NOMO-1 (cell line): ENCODE measurements at regions not wholly inside any gene's neighbourhood (a gene's known extent, or its start where the extent isn't known, plus 50 kb on each side); places are given as distances from the start of the nearest gene placed in this dataset.

Experiments used
- DNase-seq, 2 experiments: peaks; one replicate each; lab custom pipeline; 2025; ENCODE audit not compliant: unreplicated experiment in 2 of 2; lab: John Stamatoyannopoulos, UW

DNA sequence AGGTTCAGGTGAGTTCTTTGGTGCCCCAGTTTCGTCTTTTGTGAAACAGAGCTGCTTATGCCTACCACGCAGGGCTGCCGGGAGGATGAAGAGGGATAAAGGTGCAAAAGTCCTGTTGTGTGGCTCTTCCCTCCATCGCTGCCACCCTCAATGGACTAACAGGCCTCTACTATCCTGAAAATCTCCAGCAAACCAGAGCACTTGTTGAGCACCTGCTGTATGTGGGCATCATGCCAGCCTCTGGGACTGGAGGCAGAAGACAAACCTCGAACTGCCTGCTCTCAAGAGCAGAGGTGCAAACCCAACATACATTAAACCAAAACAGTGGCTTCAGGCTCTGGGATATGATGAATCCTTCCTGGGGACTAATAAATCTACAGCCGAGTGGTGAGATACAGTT lies 174.1 kb downstream of the ACTL8 start:
- no peak for DNase-seq

DNA sequence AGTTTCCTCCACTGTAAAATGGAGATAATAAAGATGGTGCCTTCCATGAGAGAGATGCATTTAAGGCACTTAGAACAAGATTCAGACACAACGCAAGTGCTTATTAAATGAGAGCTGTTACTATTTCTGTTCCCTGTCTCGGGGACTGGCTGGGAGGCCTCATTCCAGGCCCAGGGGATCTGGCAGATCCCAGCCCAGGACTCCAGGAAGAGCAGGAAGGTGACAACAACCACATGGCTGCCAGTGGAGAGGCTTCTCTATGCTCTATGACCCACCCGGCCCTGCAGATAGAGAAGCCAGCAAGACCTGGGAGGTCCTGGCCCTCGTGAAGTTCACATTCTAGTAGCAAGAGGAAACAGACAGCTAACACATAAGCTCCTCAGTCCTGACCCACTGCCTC lies 175.5 kb downstream of the ACTL8 start:
- no peak for DNase-seq

DNA sequence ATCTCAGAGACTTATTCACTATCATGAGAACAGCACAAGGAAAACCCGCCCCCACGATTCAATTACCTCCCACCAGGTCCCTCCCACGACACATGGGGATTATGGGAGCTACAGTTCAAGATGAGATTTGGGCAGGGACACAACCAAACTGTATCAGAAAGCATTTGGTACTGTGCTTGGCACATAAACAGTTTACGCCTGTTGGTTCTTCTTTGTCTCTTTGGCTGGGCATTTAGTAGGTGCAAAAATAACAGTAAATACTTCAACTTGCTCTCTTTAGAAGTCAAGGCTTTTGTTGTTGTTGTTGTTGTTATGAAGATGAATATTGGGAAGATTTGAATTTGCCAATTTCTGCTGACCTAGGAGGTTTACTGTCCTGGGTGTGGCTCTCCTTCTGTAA lies 175.4 kb upstream of the IGSF21 start:
- no peak for DNase-seq

DNA sequence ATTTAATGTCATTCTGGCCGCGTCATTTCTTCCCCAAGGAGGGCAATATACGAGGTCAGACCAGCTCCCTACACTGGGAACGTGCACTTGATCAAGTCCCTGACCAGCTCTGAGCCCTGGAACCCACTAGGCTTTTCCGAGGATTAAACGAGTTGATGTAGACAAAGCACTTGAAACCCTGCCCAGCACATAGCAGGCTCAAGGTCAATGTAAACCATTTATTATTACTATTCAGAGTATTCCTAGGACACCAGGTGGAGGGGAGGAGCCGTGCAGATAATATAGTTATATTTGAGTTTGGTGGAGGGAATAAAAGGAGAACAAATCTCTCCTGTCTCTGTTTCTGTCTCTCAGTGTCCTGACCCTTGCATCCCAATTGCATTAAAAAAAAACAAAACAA lies 174.1 kb upstream of the IGSF21 start:
- no peak for DNase-seq

DNA sequence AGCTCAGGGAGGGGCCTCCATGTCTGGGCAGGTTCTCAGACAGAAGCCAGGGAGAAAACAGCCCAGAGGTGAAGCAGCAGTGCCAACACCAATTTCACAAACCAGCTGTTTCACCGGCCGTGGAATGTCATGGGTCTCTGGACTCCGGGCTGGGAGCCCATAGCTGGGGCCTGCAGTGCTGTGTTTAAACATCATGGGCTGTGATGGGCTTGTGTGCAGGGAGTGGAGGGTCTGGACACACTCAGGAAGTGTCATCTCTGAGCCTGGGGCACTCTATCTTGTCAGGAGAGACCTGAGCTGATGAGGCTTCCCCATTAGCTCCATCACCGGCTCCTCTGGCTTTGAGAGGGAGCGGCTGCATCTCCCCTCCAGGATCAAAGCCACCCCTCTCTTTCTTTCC lies 173.6 kb upstream of the IGSF21 start:
- no peak for DNase-seq

DNA sequence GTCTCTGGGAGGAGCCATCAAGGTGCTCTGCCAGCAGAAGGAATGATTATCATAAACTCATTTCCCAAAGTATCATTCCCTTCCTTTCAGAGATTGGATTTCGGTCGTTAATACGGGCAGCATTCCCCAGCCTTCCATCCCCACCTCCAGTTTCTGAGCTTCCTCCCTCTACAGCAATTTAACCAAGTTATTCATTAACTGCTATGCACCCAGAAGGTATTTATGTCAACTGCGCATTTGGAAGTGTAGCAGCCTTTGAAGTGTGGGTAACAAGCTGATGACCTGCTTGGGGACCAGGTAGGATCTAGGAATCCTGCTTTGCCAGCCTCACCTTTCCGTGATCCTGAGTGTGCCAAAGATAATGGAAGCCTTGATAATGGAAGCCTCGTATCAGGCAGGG lies 172.4 kb upstream of the IGSF21 start:
- no peak for DNase-seq

DNA sequence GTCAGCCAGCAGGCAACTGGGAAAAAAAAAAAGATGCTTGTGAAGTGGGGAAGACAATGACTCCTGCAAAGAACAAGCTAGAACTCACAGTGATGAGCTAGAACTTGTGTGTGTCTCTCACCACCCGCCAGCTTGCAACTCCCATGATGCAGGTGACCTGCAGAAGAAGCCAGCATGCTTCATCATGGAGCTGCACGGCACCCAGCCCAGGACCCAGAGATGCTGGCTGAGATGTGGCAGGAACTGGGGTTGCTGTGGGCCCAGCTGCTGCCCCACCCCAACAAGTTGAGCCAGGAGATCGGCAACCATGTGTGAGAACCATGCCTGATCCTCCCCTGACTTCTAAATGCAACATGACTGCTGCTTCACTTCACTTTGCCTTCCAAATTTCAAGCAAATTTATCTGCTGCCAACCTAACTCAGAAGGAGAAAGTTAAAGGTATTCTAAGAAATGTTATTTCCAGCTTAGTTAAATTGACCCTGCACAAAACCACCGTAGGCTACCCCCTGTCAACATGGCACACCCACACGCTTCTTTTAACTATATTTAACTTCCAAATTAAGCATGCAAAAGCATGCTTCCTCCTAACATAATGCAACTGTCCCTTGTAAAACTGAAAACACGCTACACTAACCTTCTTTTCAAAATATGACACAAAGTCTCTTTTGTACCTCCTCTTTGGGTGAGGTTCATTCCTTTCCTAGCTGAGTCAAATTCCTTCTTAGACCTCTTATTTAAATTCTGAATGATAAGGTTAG lies 166.0 kb upstream of the IGSF21 start:
- DNase-seq, result no peak

DNA sequence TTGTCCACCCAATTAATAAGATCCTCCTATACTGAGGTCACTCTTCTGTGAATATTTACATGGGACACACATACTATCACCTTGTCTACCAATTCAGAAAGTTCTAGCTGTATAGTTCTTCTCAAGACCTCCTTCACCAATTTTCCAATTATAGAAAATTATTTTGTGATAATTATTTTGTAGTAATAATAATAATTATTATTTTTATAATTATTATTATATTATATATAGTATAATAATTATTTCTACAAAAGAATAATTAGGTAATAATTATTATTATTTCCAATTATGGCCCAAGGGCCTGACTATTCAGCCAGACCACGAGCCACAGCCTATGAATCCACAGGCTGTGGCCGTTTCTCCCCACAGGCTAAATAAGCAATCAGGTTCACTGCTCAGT lies 164.1 kb upstream of the IGSF21 start:
- no peak for DNase-seq

DNA sequence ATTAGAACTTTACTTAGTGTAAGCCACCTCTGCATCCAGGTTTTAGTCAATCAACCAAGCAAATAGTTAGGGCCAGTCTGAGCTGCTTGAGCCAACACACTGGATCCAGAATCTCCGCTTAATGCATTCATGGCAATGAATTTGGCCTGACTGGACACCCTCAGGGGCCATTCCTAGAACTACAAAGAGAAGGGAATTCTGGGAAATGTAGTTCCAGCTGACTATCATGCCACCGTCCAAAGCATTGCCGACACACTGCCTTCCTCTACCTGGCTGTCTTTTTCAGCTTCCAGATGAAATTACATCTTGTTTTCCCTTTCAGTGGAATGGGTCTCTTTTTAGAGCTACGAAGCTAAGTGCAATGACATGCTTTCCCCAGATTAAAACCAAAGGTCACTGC lies 163.0 kb upstream of the IGSF21 start:
- no peak for DNase-seq

DNA sequence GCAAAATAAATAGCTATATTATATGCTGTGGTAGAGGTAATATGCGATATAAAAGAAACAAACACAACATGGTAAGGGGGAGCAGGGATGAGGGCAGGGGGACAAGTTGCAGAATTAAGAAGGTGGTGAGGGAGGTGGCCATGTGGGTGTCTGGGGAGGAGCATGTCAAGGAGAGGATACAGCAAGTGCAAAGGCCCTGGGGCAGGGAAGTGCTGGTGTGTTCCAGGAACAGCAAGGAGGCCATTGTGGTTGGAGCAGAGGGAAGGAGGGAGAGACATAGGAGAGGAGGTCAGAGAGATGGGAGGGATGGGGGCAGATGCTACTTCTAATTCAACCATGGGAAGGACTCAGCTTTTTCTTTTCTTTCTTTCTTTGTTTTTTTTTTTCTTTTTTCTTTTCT lies 161.2 kb upstream of the IGSF21 start:
- no peak for DNase-seq

DNA sequence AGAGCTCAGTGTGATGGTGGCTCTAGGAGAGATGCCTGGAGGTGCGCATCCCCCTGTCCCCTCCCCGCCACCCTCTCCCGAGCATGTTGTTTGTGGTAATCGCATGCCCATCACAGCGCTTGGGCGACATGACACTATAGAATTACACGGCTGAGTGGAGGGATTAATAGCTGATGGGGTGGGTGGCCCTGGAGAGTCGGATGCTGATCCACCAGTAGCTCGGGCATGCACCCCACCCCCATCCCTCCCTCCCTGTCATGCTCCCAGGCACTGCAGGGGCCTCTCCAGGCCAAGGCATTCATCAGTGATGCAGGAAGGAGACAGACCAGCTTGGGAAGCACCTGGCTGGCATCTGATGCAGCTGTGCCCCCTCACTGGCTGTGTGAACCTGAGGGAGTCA lies 159.0 kb upstream of the IGSF21 start:
- no peak for DNase-seq

DNA sequence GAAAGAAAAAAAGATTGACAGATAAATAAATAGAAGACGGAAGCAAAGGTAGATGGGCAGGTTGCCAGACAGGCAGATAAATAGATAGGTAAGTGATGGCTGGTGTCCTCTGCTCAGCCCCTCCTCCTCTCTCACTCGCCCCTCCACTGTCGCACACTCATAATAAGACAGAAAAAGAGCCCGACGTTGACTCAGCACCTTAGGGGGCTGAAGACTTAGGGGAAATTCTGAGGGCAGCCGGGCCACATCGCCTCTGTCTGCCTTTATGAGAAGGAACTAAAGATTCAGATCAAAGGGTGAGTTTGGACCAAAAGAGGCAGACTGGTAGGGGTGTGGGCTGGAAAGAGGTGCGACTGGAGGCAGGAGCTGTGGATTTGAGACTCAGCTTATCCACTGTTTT lies 158.1 kb upstream of the IGSF21 start:
- no peak for DNase-seq

DNA sequence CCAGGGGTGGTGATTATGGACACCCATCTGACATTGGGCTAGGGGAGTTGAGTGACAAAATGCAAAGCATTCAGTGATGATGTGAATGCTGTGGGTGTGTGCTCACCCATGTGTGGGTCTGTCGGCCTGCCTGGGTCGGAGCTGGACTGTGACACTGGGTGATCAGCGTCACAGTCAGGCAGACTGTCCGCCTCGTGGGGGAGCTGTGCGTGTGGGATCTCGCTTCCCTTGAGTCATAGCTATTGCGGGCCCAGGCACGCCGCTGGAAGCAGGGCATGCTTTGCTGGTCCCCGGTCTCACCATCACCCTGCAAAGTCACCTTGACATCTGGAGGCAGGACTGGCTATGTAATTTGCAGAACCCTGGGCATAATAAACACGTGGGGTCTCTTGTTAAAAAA lies 156.9 kb upstream of the IGSF21 start:
- DNase-seq, result no peak

DNA sequence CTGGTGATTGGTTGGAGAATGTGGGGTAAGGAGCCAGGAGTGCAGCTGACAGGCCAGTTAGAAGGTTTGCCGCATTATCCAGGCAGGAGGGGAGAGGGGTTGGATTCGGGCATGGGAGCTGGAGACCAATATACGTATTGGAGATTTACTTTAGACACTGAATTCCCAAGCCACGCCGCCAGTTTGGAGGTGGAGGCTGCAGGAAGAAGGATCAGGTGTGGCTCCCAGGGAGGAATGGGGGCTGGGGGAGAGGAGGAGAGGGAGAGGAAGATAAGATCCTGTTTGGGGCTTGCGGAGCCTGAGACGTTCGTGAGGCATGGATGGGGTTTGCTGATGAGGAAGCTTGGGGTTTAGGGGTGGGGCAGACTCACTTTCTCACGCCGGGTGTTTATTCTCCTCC lies 155.1 kb upstream of the IGSF21 start:
- DNase-seq, result no peak

DNA sequence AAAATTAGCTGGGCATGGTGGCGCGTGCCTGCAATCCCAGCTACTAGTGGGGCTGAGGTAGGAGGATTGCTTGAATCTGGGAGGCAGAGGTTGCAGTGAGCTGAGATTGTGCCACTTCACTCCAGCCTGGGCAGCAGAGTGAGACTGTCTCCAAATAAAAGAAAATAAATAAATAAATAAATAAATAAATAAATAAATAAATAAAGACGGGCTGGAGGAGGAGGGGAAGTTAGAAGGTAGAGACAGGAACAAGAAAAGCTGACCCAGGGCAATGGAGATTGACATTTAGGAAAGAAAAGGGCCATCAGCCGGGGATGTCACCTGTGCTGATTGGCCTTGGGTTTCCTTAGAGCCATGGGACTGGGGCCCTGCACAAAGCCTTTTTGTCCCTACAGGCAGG lies 153.7 kb upstream of the IGSF21 start:
- no peak for DNase-seq

DNA sequence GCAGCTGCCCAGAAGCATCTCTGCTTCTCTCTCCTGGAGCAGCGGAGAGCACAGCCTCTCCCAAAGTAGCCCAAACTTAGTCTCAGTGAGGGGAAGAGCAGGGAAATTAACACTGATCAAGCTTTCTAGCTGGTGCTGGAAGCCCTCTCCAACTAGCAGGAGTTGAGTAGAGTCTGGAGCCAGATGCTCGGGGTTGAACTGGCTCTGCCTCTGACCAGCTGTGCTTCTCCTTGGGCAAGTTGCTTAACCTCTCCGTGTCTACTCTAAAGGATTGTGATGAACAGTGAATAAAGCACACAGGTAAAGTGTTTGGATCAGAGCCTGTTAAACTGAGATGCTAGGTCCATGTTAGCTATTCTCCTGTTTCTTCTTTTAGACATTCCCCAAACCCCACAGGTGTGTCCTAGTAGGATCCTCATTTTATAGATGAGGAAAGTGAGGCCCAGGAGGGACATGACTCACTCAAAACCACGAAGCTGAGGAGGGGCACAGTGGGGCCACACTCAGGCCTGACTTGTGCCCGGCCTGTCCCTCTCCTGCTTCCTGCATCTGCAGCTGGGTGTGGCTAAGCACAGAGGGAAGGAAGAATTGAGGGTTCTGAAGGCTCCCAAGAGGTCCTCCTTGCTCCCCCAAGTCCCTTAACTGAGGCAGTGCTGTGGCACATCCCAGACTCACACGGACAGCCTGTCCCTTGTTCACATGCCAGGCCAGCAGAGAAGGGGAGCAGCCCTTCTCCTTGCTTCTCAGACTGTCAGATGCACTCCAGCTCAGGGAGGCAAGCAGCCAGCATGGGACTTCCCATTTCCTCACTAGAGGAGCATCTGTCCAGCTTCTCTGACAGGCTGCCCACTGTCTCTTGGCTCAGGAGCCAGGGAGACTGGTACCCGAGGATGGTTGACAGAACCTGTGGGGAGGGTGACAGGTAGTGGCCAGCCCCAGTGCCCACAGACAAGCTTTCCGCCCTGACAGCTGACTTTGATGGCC lies 152.0 kb upstream of the IGSF21 start:
- no peak for DNase-seq

DNA sequence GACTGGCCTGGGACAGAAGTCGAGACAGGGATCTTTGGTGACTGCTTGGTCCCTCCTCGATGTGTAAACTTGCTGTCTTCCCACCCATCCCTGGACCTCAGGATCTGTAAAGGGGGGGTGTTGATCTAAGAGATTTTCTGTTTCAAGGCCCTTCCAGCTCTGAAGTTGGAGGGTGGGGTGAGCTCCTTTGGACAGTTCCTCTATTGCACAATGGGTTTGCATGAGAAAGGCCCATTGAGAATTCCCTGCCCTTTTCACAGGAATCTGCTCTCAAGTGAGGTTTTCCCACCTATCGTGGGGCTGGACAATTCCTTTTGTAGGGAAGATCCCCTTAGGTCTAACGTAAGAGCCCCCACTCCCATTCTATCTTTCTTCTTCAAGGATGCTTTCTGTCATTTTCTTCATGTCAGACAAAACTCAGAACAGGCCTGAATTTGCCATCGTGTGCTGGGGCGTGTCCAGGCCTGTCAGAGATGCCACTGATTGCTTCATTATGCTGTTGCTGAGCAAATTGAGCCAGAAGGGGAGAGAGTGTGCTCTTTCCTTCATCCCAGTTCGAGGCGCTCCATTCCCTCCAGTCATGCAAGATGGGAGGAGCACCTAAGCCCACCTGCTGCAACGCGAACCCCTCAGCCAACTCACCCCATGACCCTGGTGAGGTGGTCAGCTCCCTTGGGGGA lies 149.9 kb upstream of the IGSF21 start:
- DNase-seq, result no peak

DNA sequence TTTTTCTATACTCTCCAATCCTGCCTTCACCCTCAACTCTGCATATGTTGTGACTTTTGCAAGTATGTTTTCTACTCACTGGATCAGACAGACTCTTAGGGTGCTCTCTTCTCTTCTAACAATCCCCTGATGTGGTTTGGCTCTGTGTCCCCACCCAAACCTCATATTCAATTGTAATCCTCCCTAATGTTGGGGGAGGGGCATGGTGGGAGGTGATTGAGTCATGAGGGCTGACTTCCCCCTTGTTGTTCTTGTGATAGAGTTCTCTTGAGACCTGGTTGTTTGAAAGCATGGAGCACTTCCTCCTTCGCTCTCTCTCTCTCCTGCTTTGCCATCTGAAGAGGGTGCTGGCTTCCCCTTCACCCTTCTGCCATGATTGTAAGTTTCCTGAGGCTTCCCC lies 148.9 kb upstream of the IGSF21 start:
- peak; percentile 2 to 8 for DNase-seq

DNA sequence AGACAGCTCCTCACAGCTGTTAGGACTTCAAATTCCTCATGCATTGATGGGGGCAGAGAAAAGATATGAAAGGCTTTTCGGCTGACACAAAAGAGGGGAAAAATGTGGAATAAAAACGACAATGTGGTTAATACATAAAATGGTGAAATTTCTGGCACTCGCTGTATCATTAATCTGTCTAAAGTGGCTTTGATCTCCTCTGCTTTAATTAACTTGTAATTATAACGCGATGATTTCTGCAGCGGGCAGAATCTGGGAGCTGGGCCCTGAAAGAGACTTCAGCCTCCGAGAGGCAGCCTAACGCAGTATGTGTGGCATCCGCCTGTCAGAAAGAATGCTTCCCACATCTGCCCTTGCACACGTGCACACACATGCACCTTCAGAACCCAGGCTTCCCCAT lies 144.1 kb upstream of the IGSF21 start:
- no peak for DNase-seq

DNA sequence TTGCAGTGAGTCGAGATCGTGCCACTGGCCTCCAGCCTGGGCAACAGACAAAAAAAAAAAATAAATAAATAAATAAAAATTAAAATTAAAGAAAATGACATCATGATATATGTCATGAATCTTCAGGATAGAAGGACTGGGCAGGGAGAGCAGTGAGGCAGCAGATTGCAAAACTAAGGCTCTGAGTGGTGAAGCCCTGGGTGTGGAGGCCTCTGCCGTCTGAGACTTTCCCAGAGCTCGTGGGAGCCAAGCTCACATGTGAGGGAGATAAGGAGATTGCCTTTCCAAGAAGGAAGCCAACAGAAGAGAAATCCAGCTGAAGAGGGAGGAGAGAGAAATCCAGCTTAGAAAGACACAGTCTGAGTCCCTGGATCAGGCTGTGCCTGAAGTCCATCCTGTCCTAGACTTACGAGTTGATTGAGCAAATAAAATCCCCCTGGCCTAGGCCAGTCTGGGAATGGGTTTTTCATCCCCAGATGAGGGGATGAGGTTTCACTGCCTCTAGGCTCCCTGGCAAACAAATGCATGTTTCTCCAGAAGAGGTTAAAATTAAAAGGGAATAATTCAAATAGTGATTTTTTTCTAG lies 142.0 kb upstream of the IGSF21 start:
- DNase-seq, result no peak

DNA sequence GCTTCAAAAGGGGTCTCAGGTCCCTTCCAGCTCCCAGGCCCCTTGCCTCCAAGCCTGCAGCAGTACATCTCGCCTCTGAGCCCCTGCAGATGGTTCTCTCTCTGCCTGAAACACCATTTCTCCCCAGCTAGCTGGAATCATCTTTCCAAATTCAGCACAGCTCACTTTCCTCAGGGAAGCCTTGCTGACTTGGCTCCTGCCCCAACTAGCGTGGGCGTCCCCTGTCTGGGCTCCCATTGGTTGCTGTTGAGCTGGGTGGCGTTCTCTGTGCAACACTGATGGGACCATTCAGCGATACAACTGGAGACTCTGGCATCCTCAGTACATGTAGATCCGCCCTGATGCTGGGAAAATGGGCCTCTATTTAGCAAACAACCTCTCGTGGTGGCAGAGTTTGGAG lies 141.3 kb upstream of the IGSF21 start:
- DNase-seq, result no peak
